Caco-2 (cell line): ENCODE measurements at regions not wholly inside any gene's neighbourhood (a gene's known extent, or its start where the extent isn't known, plus 50 kb on each side); places are given as distances from the start of the nearest gene placed in this dataset.
"Not testable (repeated sequence)": the region's sequence is repeated elsewhere in the genome, so short reads cannot be mapped to it uniquely, and the experiment has no call there.

ENCODE experiments used
- BruUV-seq: library from RNA; stranded (reverse); fragments of 400-500 nt; replicated peaks from 2 replicates; lab custom pipeline; 2021; lab: Mats Ljungman, UMichigan
- CTCF ChIA-PET: fragments of 300-600 bp; sonication (Branson Sonifier 250); formaldehyde crosslinking; loops from one replicate; lab custom pipeline; 2022; ENCODE audit warnings: antibody characterized with exemption; lab: Charles Lee
- POLR2A ChIA-PET: fragments of 300-600 bp; sonication (Branson Sonifier 250); formaldehyde crosslinking; loops from one replicate; lab custom pipeline; 2022; ENCODE audit warnings: antibody characterized with exemption; lab: Charles Lee
- DNase-seq, 2 experiments: peaks; one replicate each; pipeline versions ENCODE4 v3.0.0 to v3.0.0-alpha.2; 2020 to 2022
- H3K27me3 ChIP-seq: replicated peaks from 2 replicates; pipeline ENCODE4 v1.6.0; 2011; ENCODE audit warnings: low read length; ENCODE audit not compliant: control insufficient read depth, insufficient read depth
- H3K36me3 ChIP-seq: 2 replicates; pipeline ENCODE4 v1.5.1; 2011; ENCODE audit warnings: low read length; ENCODE audit not compliant: control insufficient read depth, insufficient read depth
- H3K4me1 ChIP-seq: fragments of 250-450 bp; sonication (Bioruptor Pico); 2 replicates; pipeline ENCODE4 v1.5.1; 2020; ENCODE audit warnings: mild to moderate bottlenecking
- H3K4me3 ChIP-seq: 2 replicates; pipeline ENCODE4 v1.5.1; 2011; ENCODE audit warnings: low read depth, mild to moderate bottlenecking, control low read depth, low read length
- H3K9me3 ChIP-seq: fragments of 250-450 bp; sonication (Bioruptor Pico); 2 replicates; pipeline ENCODE4 v1.5.1; 2020; ENCODE audit warnings: mild to moderate bottlenecking, moderate library complexity
- H3K27ac Mint-ChIP-seq: one replicate; pipeline ENCODE4 v1.8.0; 2022; ENCODE audit warnings: mixed read lengths; ENCODE audit not compliant: unreplicated experiment
- H3K27me3 Mint-ChIP-seq: one replicate; pipeline ENCODE4 v1.8.0; 2022; ENCODE audit warnings: mixed read lengths; ENCODE audit not compliant: insufficient read depth, unreplicated experiment
- H3K36me3 Mint-ChIP-seq: one replicate; pipeline ENCODE4 v1.8.0; 2022; ENCODE audit warnings: mild to moderate bottlenecking, mixed read lengths; ENCODE audit not compliant: insufficient read depth, unreplicated experiment
- H3K4me1 Mint-ChIP-seq: one replicate; pipeline ENCODE4 v1.8.0; 2022; ENCODE audit warnings: low read depth, mixed read lengths; ENCODE audit not compliant: unreplicated experiment
- H3K4me3 Mint-ChIP-seq: one replicate; pipeline ENCODE4 v1.8.0; 2022; ENCODE audit warnings: mild to moderate bottlenecking, moderate library complexity, mixed read lengths; ENCODE audit not compliant: unreplicated experiment
- H3K9me3 Mint-ChIP-seq: one replicate; pipeline ENCODE4 v1.8.0; 2022; ENCODE audit warnings: mixed read lengths; ENCODE audit not compliant: unreplicated experiment
- intact Hi-C: fragments of 100-400 bp; cut with micrococcal nuclease; formaldehyde crosslinking; loops from one replicate; pipeline ENCODE4 v1.10.0; 2022; ENCODE audit not compliant: unreplicated experiment
- TF ChIP-seq, protein P1 (sequence below), 2 experiments: fragments of 200-600 bp in 1 of 2; IDR thresholded peaks; 1 replicate in 1 of 2; 2 replicates in 1 of 2; pipeline versions ENCODE4 v1.5.1 to v1.8.0; 2011 to 2022; ENCODE audit warnings: antibody characterized with exemption in 1 of 2, control low read depth in 1 of 2, inconsistent platforms in 1 of 2, low read depth in 1 of 2, low read length in 1 of 2, mild to moderate bottlenecking in 1 of 2, moderate library complexity in 1 of 2; ENCODE audit not compliant: insufficient read depth in 1 of 2, severe bottlenecking in 1 of 2, unreplicated experiment in 1 of 2

GRCh38 chr2:153589586-153589985 is 111.0 kb upstream of the RPRM start:
- H3K9me3 ChIP-seq: peaks cover 6% of the 10 kb centered on the region; the same call in 1 of the 2 replicates
- no peaks in the 10 kb centered on the region for H3K36me3 Mint-ChIP-seq
- no peaks in the 10 kb centered on the region for H3K36me3 ChIP-seq
- peaks cover 51% of the 10 kb centered on the region for H3K9me3 Mint-ChIP-seq
- TF ChIP-seq, protein P1, sequence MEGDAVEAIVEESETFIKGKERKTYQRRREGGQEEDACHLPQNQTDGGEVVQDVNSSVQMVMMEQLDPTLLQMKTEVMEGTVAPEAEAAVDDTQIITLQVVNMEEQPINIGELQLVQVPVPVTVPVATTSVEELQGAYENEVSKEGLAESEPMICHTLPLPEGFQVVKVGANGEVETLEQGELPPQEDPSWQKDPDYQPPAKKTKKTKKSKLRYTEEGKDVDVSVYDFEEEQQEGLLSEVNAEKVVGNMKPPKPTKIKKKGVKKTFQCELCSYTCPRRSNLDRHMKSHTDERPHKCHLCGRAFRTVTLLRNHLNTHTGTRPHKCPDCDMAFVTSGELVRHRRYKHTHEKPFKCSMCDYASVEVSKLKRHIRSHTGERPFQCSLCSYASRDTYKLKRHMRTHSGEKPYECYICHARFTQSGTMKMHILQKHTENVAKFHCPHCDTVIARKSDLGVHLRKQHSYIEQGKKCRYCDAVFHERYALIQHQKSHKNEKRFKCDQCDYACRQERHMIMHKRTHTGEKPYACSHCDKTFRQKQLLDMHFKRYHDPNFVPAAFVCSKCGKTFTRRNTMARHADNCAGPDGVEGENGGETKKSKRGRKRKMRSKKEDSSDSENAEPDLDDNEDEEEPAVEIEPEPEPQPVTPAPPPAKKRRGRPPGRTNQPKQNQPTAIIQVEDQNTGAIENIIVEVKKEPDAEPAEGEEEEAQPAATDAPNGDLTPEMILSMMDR (IDR thresholded peaks at IDR 0.05; ENCODE audit: insufficient read depth in 1 of 2, low read depth in 1 of 2, low read length in 1 of 2, severe bottlenecking in 1 of 2, unreplicated experiment in 1 of 2): no peak
- H3K4me3 ChIP-seq: no peak overlapping the region
- H3K27me3 ChIP-seq: no peaks in the 10 kb centered on the region
- no TSS peak for BruUV-seq
- ChIA-PET POLR2A (no interaction called here), CTCF (no interaction called here)
- peaks cover 5% of the 10 kb centered on the region; the same call in 1 of the 2 replicates for H3K4me1 ChIP-seq
- no peak overlapping the region for H3K27ac Mint-ChIP-seq
- intact Hi-C loops: no loop called here
- no peaks in the 10 kb centered on the region for H3K27me3 Mint-ChIP-seq
- H3K4me3 Mint-ChIP-seq: no peak overlapping the region
- peaks cover 7% of the 10 kb centered on the region for H3K4me1 Mint-ChIP-seq
- no peak for DNase-seq

DNA sequence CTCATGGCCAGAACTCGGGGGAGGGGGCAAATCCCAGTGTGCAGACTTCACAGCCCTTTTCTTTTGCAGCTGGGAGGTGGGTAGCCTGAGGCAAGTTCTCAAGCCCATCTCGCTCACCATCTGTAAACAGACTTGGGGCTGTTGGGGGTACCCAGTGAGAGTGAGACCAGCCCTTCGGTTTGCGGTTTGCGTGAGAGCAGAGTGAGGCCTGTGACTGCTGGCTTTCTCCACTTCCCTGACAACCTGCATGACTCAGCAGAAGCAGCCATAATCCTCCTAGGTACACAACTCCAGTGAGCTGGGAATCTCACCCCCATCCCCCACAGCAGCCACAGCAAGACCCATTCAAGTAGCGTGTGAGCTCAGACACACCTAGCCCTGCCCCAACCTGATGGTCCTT is 114.5 kb upstream of the RPRM start:
- Mint-ChIP-seq H3K9me3 (peaks cover 27% of the 10 kb centered on the region), H3K27ac (peak overlapping the region; percentile 50)
- DNase-seq: peak in 1 of 2 experiments; percentile 45
- CTCF ChIA-PET, BruUV-seq, H3K27me3 ChIP-seq, POLR2A ChIA-PET, H3K36me3 Mint-ChIP-seq, H3K9me3 ChIP-seq, H3K36me3 ChIP-seq, H3K4me3 Mint-ChIP-seq, H3K4me1 ChIP-seq, H3K4me1 Mint-ChIP-seq, intact Hi-C loops, H3K27me3 Mint-ChIP-seq, H3K4me3 ChIP-seq: not testable (repeated sequence)

- Mint-ChIP-seq H3K9me3 (peaks cover 6% of the 10 kb centered on the region), H3K27me3 (peaks cover 3% of the 10 kb centered on the region), H3K4me1 (peaks cover 7% of the 10 kb centered on the region), H3K4me3 (no peak overlapping the region), H3K27ac (no peak overlapping the region), H3K36me3 (no peaks in the 10 kb centered on the region)
- ChIA-PET POLR2A (no interaction called here), CTCF (no interaction called here)
- no peaks in the 10 kb centered on the region for H3K27me3 ChIP-seq
- no peak overlapping the region for H3K4me3 ChIP-seq
- H3K4me1 ChIP-seq: peaks cover 5% of the 10 kb centered on the region; the same call in 1 of the 2 replicates
- intact Hi-C loops: no loop called here
- no peaks in the 10 kb centered on the region for H3K36me3 ChIP-seq
- H3K9me3 ChIP-seq: no peaks in the 10 kb centered on the region
- BruUV-seq: no TSS peak
- TF ChIP-seq, protein P1 (IDR thresholded peaks at IDR 0.05; ENCODE audit: insufficient read depth in 1 of 2, low read depth in 1 of 2, low read length in 1 of 2, severe bottlenecking in 1 of 2, unreplicated experiment in 1 of 2): no peak
- no peak for DNase-seq
These were observed 117.4 kb upstream of the RPRM start for GRCh38 chr2:153595939-153596338.

- intact Hi-C loops: no loop called here
- TF ChIP-seq, protein P1 (IDR thresholded peaks at IDR 0.05; ENCODE audit: insufficient read depth in 1 of 2, low read depth in 1 of 2, low read length in 1 of 2, severe bottlenecking in 1 of 2, unreplicated experiment in 1 of 2): no peak
- no peaks in the 10 kb centered on the region for H3K9me3 ChIP-seq
- no peak overlapping the region for H3K4me3 ChIP-seq
- Mint-ChIP-seq H3K27me3 (peaks cover 9% of the 10 kb centered on the region), H3K4me3 (no peak overlapping the region), H3K36me3 (no peaks in the 10 kb centered on the region), H3K4me1 (peaks cover 7% of the 10 kb centered on the region), H3K27ac (no peak overlapping the region), H3K9me3 (no peaks in the 10 kb centered on the region)
- H3K36me3 ChIP-seq: no peaks in the 10 kb centered on the region
- no peaks in the 10 kb centered on the region for H3K27me3 ChIP-seq
- no TSS peak for BruUV-seq
- DNase-seq: no peak
- ChIA-PET POLR2A (no interaction called here), CTCF (no interaction called here)
- H3K4me1 ChIP-seq: no peaks in the 10 kb centered on the region
These were observed 123.2 kb upstream of the RPRM start for GRCh38 chr2:153601812-153602211.
